Panc1 (cell line): ENCODE measurements at regions not wholly inside any gene's neighbourhood (a gene's known extent, or its start where the extent isn't known, plus 50 kb on each side); places are given as distances from the start of the nearest gene placed in this dataset.

Experiments
- ATAC-seq: fragments of 200-7000 bp; cut with Tn5 transposase; 2 replicates; pipeline ENCODE4 v1.9.1; 2020; ENCODE audit warnings: mild to moderate bottlenecking, moderate library complexity
- BruUV-seq: library from RNA; stranded (reverse); fragments of 400-500 nt; replicated peaks from 2 replicates; lab custom pipeline; 2021; lab: Mats Ljungman, UMichigan
- CTCF ChIA-PET: fragments of 300-600 bp; sonication (Branson Sonifier 250); formaldehyde crosslinking; loops from one replicate; lab custom pipeline; 2022; ENCODE audit warnings: antibody characterized with exemption; lab: Charles Lee
- POLR2A ChIA-PET: fragments of 300-600 bp; sonication (Branson Sonifier 250); formaldehyde crosslinking; loops from one replicate; lab custom pipeline; 2022; ENCODE audit warnings: antibody characterized with exemption; lab: Charles Lee
- DNase-seq: peaks from one replicate; pipeline ENCODE4 v3.0.0-alpha.2; 2010; ENCODE audit warnings: low read depth, low spot score
- H3K27ac ChIP-seq: 2 replicates; pipeline ENCODE4 v1.5.1; 2011; ENCODE audit warnings: mild to moderate bottlenecking, low read length, inconsistent platforms
- H3K27me3 ChIP-seq: fragments of 200-500 bp; sonication (Bioruptor generic); 2 replicates; pipeline ENCODE4 v1.6.0; 2014; ENCODE audit warnings: low read length, inconsistent platforms; ENCODE audit not compliant: control insufficient read depth, insufficient read depth
- H3K36me3 ChIP-seq: fragments of 200-500 bp; sonication (Bioruptor generic); 2 replicates; pipeline ENCODE4 v1.5.1; 2014; ENCODE audit warnings: inconsistent platforms, mild to moderate bottlenecking, low read length, moderate library complexity; ENCODE audit not compliant: control insufficient read depth, insufficient read depth
- H3K4me1 ChIP-seq: 2 replicates; pipeline ENCODE4 v1.5.1; 2011; ENCODE audit warnings: inconsistent platforms, mild to moderate bottlenecking, low read length, moderate library complexity; ENCODE audit not compliant: control insufficient read depth, insufficient read depth
- H3K4me3 ChIP-seq, 2 experiments: 2 replicates each; pipeline ENCODE4 v1.5.1; 2011 to 2012; ENCODE audit warnings: low read depth in 2 of 2, low read length in 2 of 2, mild to moderate bottlenecking in 2 of 2, inconsistent platforms in 1 of 2, moderate library complexity in 1 of 2
- H3K9me3 ChIP-seq: fragments of 200-500 bp; sonication (Bioruptor generic); 2 replicates; pipeline ENCODE4 v1.5.1; 2014; ENCODE audit warnings: low read depth, mild to moderate bottlenecking, inconsistent platforms, low read length, moderate library complexity; ENCODE audit not compliant: control insufficient read depth, insufficient read depth
- CTCF ChIP-seq: fragments of 450-650 bp; IDR thresholded peaks from 2 replicates; pipeline ENCODE4 v1.5.1; 2017; ENCODE audit warnings: mild to moderate bottlenecking
- POLR2AphosphoS5 ChIP-seq: IDR thresholded peaks from 2 replicates; pipeline ENCODE4 v1.6.1; 2012; ENCODE audit warnings: mild to moderate bottlenecking, low read depth, low read length, moderate library complexity
- REST ChIP-seq, 2 experiments: IDR thresholded peaks; 2 replicates each; pipeline ENCODE4 v1.6.1; 2011 to 2012; ENCODE audit warnings: low read depth in 2 of 2, control low read depth in 1 of 2, low read length in 1 of 2, mild to moderate bottlenecking in 1 of 2, moderate library complexity in 1 of 2; ENCODE audit not compliant: insufficient read depth in 1 of 2
- SIN3A ChIP-seq: IDR thresholded peaks from 2 replicates; pipeline ENCODE4 v1.6.1; 2012; ENCODE audit warnings: low read depth, mild to moderate bottlenecking, low read length, moderate library complexity, borderline replicate concordance; ENCODE audit not compliant: insufficient read depth
- TCF7L2 ChIP-seq: IDR thresholded peaks from 2 replicates; pipeline ENCODE4 v1.6.1; 2011; ENCODE audit warnings: mild to moderate bottlenecking, low read depth, low read length, inconsistent platforms
- in situ Hi-C: cut with HindIII; loops from 2 replicates; pipeline ENCODE4 v1.10.0; 2016; ENCODE audit warnings: low sequenced_read_pairs, low pct_unique_long_range_greater_than_20kb
- intact Hi-C: fragments of 100-400 bp; cut with micrococcal nuclease; formaldehyde crosslinking; loops from one replicate; pipeline ENCODE4 v1.10.0; 2022; ENCODE audit not compliant: unreplicated experiment

- Histone ChIP-seq H3K9me3 (no peaks in the 10 kb centered on the region), H3K36me3 (no peaks in the 10 kb centered on the region), H3K4me1 (no peaks in the 10 kb centered on the region), H3K4me3 (no peak overlapping the region), H3K27ac (no peak overlapping the region), H3K27me3 (no peaks in the 10 kb centered on the region)
- ChIA-PET POLR2A (no interaction called here), CTCF (no interaction called here)
- in situ Hi-C loops (no loop called here), intact Hi-C loops (no loop called here)
- no TSS peak for BruUV-seq
- no peak for DNase-seq
- no peak for ATAC-seq
- TF ChIP-seq SIN3A, result no peak
- no peak for TF ChIP-seq CTCF
- no peak for TF ChIP-seq POLR2AphosphoS5
- no peak for TF ChIP-seq REST (IDR thresholded peaks at IDR 0.05; ENCODE audit: insufficient read depth in 1 of 2, low read depth in 2 of 2, low read length in 1 of 2)
- no peak for TF ChIP-seq TCF7L2
Measured at GRCh38 chr17:69678206-69678605, 263.7 kb downstream of the MAP2K6 start.

GRCh38 chr17:69679829-69680228 is 265.3 kb downstream of the MAP2K6 start:
- no peak for ATAC-seq
- CTCF ChIA-PET, result no interaction called here

More at GRCh38 chr17:69679829-69680228, 265.3 kb downstream of the MAP2K6 start:
- intact Hi-C loops (no loop called here), in situ Hi-C loops (no loop called here)
- no peaks in the 10 kb centered on the region for H3K27me3 ChIP-seq
- H3K4me3 ChIP-seq, result no peak overlapping the region
- no peaks in the 10 kb centered on the region for H3K36me3 ChIP-seq
- H3K4me1 ChIP-seq, result no peaks in the 10 kb centered on the region
- no peak overlapping the region for H3K27ac ChIP-seq
- no peak for DNase-seq
- TF ChIP-seq REST (IDR thresholded peaks at IDR 0.05; ENCODE audit: insufficient read depth in 1 of 2, low read depth in 2 of 2, low read length in 1 of 2), result no peak
- no peak for TF ChIP-seq POLR2AphosphoS5
- TF ChIP-seq SIN3A, result no peak
- TF ChIP-seq CTCF, result no peak
- TF ChIP-seq TCF7L2, result no peak
- POLR2A ChIA-PET, result no interaction called here
- no TSS peak for BruUV-seq
- H3K9me3 ChIP-seq, result no peaks in the 10 kb centered on the region
